Activated CD8-positive, alpha-beta T cell treated with anti-CD3 and anti-CD28 coated beads, Interleukin-2, amount 10 ng/mL, durations not matched to agents 7 days and 5 days (primary cell): ENCODE measurements at regions not wholly inside any gene's neighbourhood (a gene's known extent, or its start where the extent isn't known, plus 50 kb on each side); places are given as distances from the start of the nearest gene placed in this dataset.

Experiments
- ATAC-seq: fragments of 150-1000 bp; cut with Tn5 transposase; one replicate; pipeline ENCODE4 v1.10.0; 2021; ENCODE audit warnings: moderate library complexity
- CTCF ChIA-PET: fragments of 350-600 bp; sonication (Branson Sonifier 250); formaldehyde crosslinking; loops from one replicate; lab custom pipeline; 2021; ENCODE audit warnings: antibody characterized with exemption; lab: Charles Lee
- POLR2A ChIA-PET: fragments of 350-600 bp; sonication (Branson Sonifier 250); formaldehyde crosslinking; loops from one replicate; lab custom pipeline; 2021; ENCODE audit warnings: antibody characterized with exemption; lab: Charles Lee
- DNase-seq: peaks from one replicate; pipeline ENCODE4 v3.0.0-alpha.2; 2020
- H3K27ac Mint-ChIP-seq: one replicate; pipeline ENCODE4 v1.8.0; 2021; ENCODE audit warnings: mild to moderate bottlenecking, mixed read lengths
- H3K27me3 Mint-ChIP-seq: one replicate; pipeline ENCODE4 v1.8.0; 2021; ENCODE audit warnings: low read depth, mixed read lengths
- H3K36me3 Mint-ChIP-seq: one replicate; pipeline ENCODE4 v1.8.0; 2021; ENCODE audit warnings: low read depth, mixed read lengths
- H3K4me1 Mint-ChIP-seq: one replicate; pipeline ENCODE4 v1.8.0; 2021; ENCODE audit warnings: low read depth, mixed read lengths
- H3K4me3 Mint-ChIP-seq: one replicate; pipeline ENCODE4 v1.8.0; 2021; ENCODE audit warnings: mild to moderate bottlenecking, mixed read lengths
- H3K9me3 Mint-ChIP-seq: one replicate; pipeline ENCODE4 v1.8.0; 2022; ENCODE audit warnings: mixed read lengths; ENCODE audit not compliant: insufficient read depth

DNA sequence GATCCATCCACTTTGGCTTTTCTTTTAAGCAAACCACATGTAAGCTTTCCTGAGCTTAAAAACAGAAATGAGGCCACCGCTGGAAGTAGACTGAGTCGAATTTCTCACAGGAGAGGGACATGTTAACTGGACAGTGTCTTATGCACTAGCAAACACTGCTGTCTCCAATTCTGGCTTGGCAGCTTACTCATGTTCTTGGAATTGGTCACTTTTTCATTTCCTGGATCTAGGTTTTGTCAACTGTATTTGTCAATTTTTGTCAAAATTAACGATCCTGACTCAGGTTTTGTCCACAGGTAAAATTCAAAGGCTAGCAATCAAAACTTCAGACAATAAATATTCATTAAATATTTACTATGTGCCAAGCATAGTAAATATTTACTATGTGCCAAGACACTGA is 601.5 kb downstream of the RNF144B start:
- Mint-ChIP-seq H3K27ac (no peak overlapping the region), H3K36me3 (no peaks in the 10 kb centered on the region), H3K27me3 (no peaks in the 10 kb centered on the region), H3K4me3 (no peak overlapping the region), H3K4me1 (no peaks in the 10 kb centered on the region), H3K9me3 (no peaks in the 10 kb centered on the region)
- ChIA-PET CTCF (no interaction called here), POLR2A (no interaction called here)
- ATAC-seq (no peak), DNase-seq (no peak)

GRCh38 chr6:18990059-18990978 is 603.2 kb downstream of the RNF144B start:
- Mint-ChIP-seq H3K27me3 (no peaks in the 10 kb centered on the region), H3K36me3 (no peaks in the 10 kb centered on the region), H3K4me3 (no peak overlapping the region), H3K4me1 (no peaks in the 10 kb centered on the region), H3K9me3 (no peaks in the 10 kb centered on the region), H3K27ac (no peak overlapping the region)
- CTCF ChIA-PET: interaction anchor here (0.9 to 1.7 kb wide), 2 partner anchors 798 to 1066 kb away, joined by 3 to 4 read pairs; no protein-coding TSS in a partner anchor
- ATAC-seq: no peak
- DNase-seq: peak; percentile 42
- POLR2A ChIA-PET: no interaction called here

DNA sequence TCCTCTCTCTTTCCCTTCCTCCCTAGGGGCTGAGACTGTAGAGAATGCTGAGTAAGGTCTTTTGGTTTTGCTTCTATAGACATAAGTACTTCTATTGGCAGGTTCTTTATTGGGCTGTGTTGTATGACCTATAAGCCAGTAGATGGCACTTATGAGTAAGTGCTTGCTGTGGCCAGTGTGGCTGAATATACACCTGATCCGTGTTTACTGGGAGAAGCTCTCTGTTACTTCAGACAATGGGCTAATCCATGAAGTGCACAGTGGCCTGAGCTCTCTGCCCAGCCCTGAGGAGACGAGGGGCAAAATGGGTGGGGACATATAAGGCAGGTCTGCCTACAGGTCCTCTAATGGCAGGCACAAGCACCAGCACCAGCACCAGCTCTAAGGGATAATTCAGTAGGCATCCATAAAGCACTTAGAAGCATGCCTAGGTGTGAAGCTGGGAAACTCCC is 610.3 kb downstream of the RNF144B start:
- CTCF ChIA-PET: interaction anchor here (0.7 kb wide), 1 partner anchor 1060 kb away, joined by 3 read pairs; no protein-coding TSS in a partner anchor
- POLR2A ChIA-PET: no interaction called here
- H3K27ac Mint-ChIP-seq: no peak overlapping the region

GRCh38 chr6:19002976-19003560 is 615.9 kb downstream of the RNF144B start:
- Mint-ChIP-seq H3K4me3 (no peak overlapping the region), H3K27ac (no peak overlapping the region), H3K36me3 (no peaks in the 10 kb centered on the region), H3K27me3 (no peaks in the 10 kb centered on the region), H3K9me3 (no peaks in the 10 kb centered on the region), H3K4me1 (no peaks in the 10 kb centered on the region)
- ChIA-PET POLR2A (no interaction called here), CTCF (no interaction called here)
- DNase-seq (no peak), ATAC-seq (no peak)

More for the DNA sequence above, 610.3 kb downstream of the RNF144B start:
- Mint-ChIP-seq H3K4me1 (no peaks in the 10 kb centered on the region), H3K4me3 (no peak overlapping the region), H3K36me3 (no peaks in the 10 kb centered on the region), H3K9me3 (no peaks in the 10 kb centered on the region), H3K27me3 (no peaks in the 10 kb centered on the region)
- DNase-seq (no peak), ATAC-seq (no peak)

DNA sequence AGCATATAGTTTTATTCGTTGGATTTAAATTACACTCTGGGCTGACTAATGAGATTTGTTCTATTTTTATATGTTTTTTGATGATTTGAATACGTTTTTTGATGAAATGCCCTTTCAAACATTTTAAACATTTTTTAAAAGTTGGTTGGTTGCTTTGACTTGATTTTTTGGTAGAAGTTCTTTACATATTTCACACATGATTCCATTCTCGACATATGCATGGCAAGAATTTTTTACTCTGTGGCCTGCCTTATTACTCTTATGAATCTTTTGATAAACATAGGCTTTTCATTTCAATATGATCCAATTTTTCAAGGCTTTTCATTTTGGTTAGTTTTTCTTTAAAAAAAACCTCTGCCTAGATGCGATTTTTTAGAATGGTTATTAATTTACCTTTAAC is 617.0 kb downstream of the RNF144B start:
- no peak overlapping the region for H3K27ac Mint-ChIP-seq
- CTCF ChIA-PET: no interaction called here
- no peak overlapping the region for H3K4me3 Mint-ChIP-seq
- ATAC-seq: no peak
- H3K36me3 Mint-ChIP-seq: no peaks in the 10 kb centered on the region
- DNase-seq: no peak
- no peaks in the 10 kb centered on the region for H3K4me1 Mint-ChIP-seq
- no peaks in the 10 kb centered on the region for H3K27me3 Mint-ChIP-seq
- no peaks in the 10 kb centered on the region for H3K9me3 Mint-ChIP-seq
- POLR2A ChIA-PET: no interaction called here

DNA sequence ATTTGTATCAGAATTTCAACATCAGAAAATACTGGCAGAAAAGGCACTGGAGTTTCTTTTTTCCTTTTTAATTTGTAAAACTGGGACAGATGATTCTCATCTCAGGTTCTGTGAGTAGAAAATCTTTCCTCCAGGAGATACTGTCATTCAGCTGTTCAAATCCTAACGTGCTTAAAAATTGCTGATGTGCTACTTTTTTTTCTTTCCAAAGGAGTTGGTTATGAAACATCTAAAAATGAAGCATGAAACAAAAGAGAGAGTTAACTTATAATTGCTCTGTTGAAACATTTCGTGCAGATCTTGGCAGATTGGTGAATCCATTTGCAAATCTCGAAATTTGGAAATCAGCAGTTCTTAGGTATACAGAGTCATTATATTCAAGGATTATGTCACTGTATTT is 622.6 kb downstream of the RNF144B start:
- Mint-ChIP-seq H3K27me3 (no peaks in the 10 kb centered on the region), H3K9me3 (no peaks in the 10 kb centered on the region), H3K4me1 (no peaks in the 10 kb centered on the region), H3K27ac (no peak overlapping the region), H3K36me3 (no peaks in the 10 kb centered on the region), H3K4me3 (no peak overlapping the region)
- DNase-seq: no peak
- POLR2A ChIA-PET: no interaction called here
- no peak for ATAC-seq
- CTCF ChIA-PET: no interaction called here

DNA sequence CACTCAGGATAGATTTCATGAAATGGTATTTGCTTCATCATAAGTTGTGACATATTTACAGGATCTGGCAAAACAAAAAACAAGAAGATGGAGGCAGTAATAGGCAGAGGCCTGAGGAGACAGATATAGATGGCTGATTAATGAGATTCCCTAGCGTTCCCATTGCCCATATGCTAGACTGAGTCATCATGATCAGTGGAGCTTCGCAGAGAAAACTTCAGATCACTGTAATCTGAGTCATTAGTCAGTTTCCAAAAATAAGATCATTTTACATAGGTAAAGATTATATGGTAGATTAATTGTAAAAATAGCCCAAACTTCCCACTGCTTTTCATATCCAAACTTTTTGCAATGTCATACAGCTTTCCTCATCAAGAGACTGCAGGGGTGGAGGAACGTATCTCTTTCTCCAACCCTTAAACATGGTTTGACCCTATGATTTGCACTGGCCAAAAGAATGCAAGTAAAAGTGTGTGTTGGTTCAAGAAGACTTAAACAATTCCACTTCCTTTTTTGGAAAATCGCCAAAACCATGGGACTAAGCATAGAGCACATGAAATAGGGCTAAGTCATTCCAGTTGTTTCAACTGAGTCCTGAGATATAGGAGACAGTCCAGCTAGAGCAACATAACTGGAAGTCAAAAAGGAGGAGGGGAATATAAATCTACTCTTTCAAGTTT is 626.0 kb downstream of the RNF144B start:
- Mint-ChIP-seq H3K36me3 (no peaks in the 10 kb centered on the region), H3K4me3 (no peak overlapping the region), H3K9me3 (no peaks in the 10 kb centered on the region), H3K27me3 (no peaks in the 10 kb centered on the region), H3K27ac (no peak overlapping the region), H3K4me1 (no peaks in the 10 kb centered on the region)
- ChIA-PET CTCF (no interaction called here), POLR2A (no interaction called here)
- DNase-seq (no peak), ATAC-seq (no peak)

DNA sequence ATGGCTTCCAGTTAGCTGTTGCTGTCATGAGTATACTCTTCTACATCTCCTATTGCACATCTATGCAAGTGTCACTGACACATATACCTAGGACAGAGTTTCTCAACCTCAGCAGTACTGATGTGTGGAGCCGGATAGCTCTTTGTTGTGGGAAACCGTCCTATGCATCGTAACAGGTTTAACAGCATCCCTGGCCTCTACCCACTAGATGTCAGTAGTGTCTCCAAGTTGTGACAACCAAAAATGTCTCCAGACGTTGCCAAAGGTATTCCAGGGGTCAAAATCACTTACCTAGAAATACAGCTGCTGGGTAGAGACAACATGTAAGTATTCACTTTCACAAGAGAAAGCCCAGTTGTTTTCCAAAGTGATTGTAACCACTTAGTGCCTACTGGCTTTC is 637.6 kb downstream of the RNF144B start:
- Mint-ChIP-seq H3K9me3 (no peaks in the 10 kb centered on the region), H3K4me1 (no peaks in the 10 kb centered on the region), H3K27me3 (no peaks in the 10 kb centered on the region), H3K36me3 (no peaks in the 10 kb centered on the region), H3K27ac (no peak overlapping the region), H3K4me3 (no peak overlapping the region)
- ATAC-seq: no peak
- ChIA-PET CTCF (no interaction called here), POLR2A (no interaction called here)
- no peak for DNase-seq

- Mint-ChIP-seq H3K4me1 (no peaks in the 10 kb centered on the region), H3K27ac (no peak overlapping the region), H3K36me3 (no peaks in the 10 kb centered on the region), H3K4me3 (no peak overlapping the region), H3K9me3 (no peaks in the 10 kb centered on the region), H3K27me3 (no peaks in the 10 kb centered on the region)
- POLR2A ChIA-PET: no interaction called here
- no peak for DNase-seq
- CTCF ChIA-PET: no interaction called here
- ATAC-seq: no peak
Observed at GRCh38 chr6:19028201-19028600, 641.1 kb downstream of the RNF144B start.

GRCh38 chr6:19032591-19033295 is 645.6 kb downstream of the RNF144B start:
- no peaks in the 10 kb centered on the region for H3K27me3 Mint-ChIP-seq
- H3K27ac Mint-ChIP-seq: no peak overlapping the region
- no peak for ATAC-seq
- no peaks in the 10 kb centered on the region for H3K36me3 Mint-ChIP-seq
- DNase-seq: no peak
- POLR2A ChIA-PET: no interaction called here
- H3K4me3 Mint-ChIP-seq: no peak overlapping the region
- no peaks in the 10 kb centered on the region for H3K4me1 Mint-ChIP-seq
- CTCF ChIA-PET: no interaction called here
- H3K9me3 Mint-ChIP-seq: no peaks in the 10 kb centered on the region

DNA sequence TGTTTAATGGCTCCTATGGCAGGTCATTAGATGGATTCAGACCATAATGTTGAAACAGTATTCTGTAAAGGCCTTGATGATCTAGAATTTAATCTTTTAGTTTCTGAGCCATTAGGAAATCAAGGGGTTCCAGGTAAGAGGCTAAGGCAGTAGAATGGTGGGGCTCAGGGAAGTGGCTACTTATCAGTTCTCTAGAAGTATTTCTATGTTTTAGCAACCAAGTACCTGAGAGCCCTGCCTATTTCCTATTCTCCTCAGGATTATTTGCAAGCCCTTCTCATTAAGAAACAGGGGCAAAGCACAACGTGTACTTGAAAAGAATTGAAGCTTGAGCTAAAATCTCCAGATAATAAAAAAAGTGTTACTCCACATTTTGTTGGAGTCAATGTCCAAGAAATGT is 646.5 kb downstream of the RNF144B start:
- H3K36me3 Mint-ChIP-seq: no peaks in the 10 kb centered on the region

More for the DNA sequence above, 646.5 kb downstream of the RNF144B start:
- H3K9me3 Mint-ChIP-seq: no peaks in the 10 kb centered on the region
- H3K4me1 Mint-ChIP-seq: no peaks in the 10 kb centered on the region
- H3K27ac Mint-ChIP-seq: no peak overlapping the region
- POLR2A ChIA-PET: no interaction called here
- no peaks in the 10 kb centered on the region for H3K27me3 Mint-ChIP-seq
- CTCF ChIA-PET: no interaction called here
- DNase-seq (no peak), ATAC-seq (no peak)
- H3K4me3 Mint-ChIP-seq: no peak overlapping the region
